AG10803 (cell line): ENCODE measurements at regions not wholly inside any gene's neighbourhood (a gene's known extent, or its start where the extent isn't known, plus 50 kb on each side); places are given as distances from the start of the nearest gene placed in this dataset.
A peak's percentile ranks its signal among the peaks of the same experiment; 100 is the strongest.

ENCODE experiments used
- DNase-seq: peaks from one replicate; pipeline ENCODE4 v3.0.0; 2010; ENCODE audit warnings: low read depth
- H3K4me3 ChIP-seq: 2 replicates; pipeline ENCODE4 v1.5.1; 2011; ENCODE audit warnings: mild to moderate bottlenecking, low read length, control low read depth
- TF ChIP-seq, protein P1 (sequence below): conservative IDR thresholded peaks from 2 replicates; pipeline ENCODE4 v1.5.1; 2011; ENCODE audit warnings: mild to moderate bottlenecking, low read length, control low read depth, inconsistent platforms

DNA sequence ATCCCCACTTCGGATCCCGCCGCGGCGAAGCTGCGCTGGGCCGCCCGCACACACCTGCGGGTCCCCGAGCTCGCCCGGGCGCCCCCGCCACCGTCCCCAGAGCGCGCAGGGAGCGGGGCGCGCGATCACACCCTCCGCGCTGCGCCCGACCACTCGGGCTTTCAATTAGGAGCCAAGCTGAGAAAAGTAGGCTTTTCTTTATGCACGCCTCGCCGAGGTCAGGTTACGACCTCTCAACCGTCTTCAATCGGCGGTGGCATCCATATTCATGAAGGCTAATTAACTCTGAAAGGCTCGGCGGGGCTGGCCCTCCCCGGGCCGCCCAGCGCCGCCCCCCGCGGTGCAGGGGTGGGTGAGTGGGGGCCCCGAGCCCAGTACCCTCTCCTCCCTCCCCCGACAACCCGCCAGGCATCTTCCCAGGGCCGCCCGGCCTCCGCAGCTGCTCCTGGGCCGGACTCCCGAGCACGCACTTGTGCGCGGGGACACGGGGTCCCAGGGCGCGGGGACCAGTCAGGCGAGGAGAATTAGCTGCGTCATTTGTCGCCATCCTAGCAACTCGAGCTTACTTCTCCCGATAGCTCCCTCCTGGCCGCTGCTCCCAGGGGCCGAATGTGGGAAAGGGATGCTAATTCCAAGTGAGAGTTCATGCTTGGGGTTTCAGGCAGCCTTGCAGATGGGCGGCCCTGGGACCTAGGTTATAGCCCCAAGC, 155.5 kb upstream of the LYZL2 start:
- peak; percentile 71 for DNase-seq
- peak overlapping the region; percentile 51 for H3K4me3 ChIP-seq
- TF ChIP-seq, protein P1, sequence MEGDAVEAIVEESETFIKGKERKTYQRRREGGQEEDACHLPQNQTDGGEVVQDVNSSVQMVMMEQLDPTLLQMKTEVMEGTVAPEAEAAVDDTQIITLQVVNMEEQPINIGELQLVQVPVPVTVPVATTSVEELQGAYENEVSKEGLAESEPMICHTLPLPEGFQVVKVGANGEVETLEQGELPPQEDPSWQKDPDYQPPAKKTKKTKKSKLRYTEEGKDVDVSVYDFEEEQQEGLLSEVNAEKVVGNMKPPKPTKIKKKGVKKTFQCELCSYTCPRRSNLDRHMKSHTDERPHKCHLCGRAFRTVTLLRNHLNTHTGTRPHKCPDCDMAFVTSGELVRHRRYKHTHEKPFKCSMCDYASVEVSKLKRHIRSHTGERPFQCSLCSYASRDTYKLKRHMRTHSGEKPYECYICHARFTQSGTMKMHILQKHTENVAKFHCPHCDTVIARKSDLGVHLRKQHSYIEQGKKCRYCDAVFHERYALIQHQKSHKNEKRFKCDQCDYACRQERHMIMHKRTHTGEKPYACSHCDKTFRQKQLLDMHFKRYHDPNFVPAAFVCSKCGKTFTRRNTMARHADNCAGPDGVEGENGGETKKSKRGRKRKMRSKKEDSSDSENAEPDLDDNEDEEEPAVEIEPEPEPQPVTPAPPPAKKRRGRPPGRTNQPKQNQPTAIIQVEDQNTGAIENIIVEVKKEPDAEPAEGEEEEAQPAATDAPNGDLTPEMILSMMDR = no peak

GRCh38 chr10:30784524-30784896, 155.0 kb upstream of the LYZL2 start:
- TF ChIP-seq, protein P1 = no peak
- DNase-seq = peak; percentile 87
- H3K4me3 ChIP-seq = peak overlapping the region; percentile 51

GRCh38 chr10:30783939-30784501, 154.5 kb upstream of the LYZL2 start:
- TF ChIP-seq, protein P1 = peak; percentile 92
- DNase-seq = peak; percentile 88
- peak overlapping the region; percentile 51 for H3K4me3 ChIP-seq

DNA sequence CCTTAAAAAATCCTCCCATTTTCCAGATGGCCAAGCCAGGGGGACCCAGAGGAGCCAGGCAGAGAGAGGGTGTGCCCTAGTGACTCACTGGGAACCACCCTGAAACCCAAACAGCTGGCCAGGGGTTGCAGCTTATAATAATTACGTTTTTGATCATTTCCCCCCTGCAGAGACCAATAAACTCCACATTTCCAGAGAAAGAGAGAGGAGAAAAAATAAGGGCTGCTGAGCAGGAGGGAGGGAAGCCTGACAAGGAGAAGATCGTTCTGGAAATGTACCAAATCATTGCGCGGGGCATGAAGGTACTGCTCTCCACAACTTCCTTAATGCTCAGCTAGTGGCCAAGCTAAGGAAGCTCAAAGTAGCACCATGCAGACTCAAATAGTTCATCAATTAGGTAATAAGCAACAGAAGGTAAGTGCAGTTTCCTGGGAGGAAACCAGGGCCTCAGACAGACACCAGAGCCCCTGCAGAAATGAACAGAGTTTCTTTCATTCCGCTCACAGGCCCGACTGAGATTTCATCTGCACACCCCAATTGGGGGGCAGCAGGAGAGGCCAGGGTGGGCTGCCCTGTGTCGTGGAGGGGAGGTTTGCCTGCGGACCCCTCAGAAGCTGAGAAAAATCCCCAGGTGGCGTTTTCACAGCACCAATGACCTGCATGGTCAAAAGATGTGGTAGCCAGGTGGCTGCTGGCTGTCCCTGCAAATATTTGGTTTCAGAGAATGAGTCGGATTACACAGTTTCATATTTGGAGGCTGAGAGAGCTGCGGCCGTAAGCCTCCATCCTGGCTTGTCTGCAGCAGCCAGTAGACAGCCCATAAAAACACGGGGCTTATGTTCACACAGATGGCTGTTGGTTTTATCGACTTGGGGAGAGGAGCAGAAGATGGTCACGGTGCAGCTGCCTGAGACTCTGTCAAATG, 153.2 kb upstream of the LYZL2 start:
- DNase-seq = peak; percentile 76
- H3K4me3 ChIP-seq = no peak overlapping the region
- TF ChIP-seq, protein P1 = no peak

DNA sequence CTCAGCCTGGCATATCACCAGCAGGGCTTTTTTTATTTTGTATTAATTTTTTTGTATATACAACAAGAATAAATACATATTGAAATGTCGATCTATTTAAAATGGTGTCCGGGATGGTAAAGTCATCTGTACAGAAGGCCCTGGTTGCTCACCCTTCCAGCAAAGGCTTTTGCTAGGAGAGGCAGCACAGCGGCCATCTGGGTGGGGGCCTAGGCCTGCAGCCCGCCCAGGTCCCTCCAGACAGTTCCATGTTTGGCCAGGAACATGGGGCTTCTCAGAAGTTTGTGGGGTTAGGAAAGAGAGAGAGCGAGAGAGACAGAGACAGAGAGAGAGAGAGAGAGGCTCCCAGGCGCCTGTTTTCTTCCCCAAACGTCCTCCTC, 152.6 kb upstream of the LYZL2 start:
- TF ChIP-seq, protein P1 = no peak
- no peak overlapping the region for H3K4me3 ChIP-seq
- no peak for DNase-seq

DNA sequence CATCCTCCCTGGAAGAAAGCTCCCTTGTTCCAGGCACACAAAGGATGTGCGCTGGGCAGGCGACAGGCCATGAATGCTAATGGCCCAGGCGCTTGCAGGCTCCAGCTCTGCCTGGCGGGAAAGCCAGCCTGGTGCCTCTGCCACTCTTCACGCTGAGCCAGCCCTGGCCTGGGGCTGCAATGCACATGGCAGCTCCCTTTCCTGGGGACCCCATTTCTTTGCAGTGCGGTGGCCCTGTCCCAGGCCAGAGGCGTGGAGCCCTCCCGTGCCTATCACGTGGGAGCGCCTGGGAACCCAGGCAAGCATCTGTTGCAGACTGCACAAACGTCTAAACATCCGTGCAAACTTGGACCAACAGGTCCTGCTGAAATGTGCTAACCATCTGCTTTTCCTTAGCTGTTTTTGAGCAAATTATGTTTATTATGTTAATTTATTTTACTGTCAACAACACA, 152.1 kb upstream of the LYZL2 start:
- TF ChIP-seq, protein P1 = no peak
- peak; percentile 70 for DNase-seq
- H3K4me3 ChIP-seq = no peak overlapping the region
